ENCODE measurements at regions not wholly inside any gene's neighbourhood (a gene's known extent, or its start where the extent isn't known, plus 50 kb on each side); places are given as distances from the start of the nearest gene placed in this dataset.
"Not testable (repeated sequence)": the region's sequence is repeated elsewhere in the genome, so short reads cannot be mapped to it uniquely, and the experiment has no call there.

- DNase-seq (ENCODE audit: low spot score), result no peak
- no peak for TF ChIP-seq CTCF (IDR thresholded peaks at IDR 0.05)
- Histone ChIP-seq H3K36me3 (no peaks in the 10 kb centered on the region), H3K9me3 (no peaks in the 10 kb centered on the region), H3K4me1 (no peaks in the 10 kb centered on the region), H3K4me3 (no peak overlapping the region), H3K27ac (no peak overlapping the region), H3K27me3 (no peaks in the 10 kb centered on the region)
Observed at GRCh38 chr5:98319299-98320011, 454.0 kb upstream of the RGMB start.

GRCh38 chr5:98320343-98320742 lies 453.1 kb upstream of the RGMB start:
- no peak for TF ChIP-seq CTCF (IDR thresholded peaks at IDR 0.05)
- H3K4me1 ChIP-seq, result no peaks in the 10 kb centered on the region
- H3K4me3 ChIP-seq, result no peak overlapping the region
- no peak for DNase-seq (ENCODE audit: low spot score)
- H3K9me3 ChIP-seq, result no peaks in the 10 kb centered on the region
- H3K27me3 ChIP-seq, result no peaks in the 10 kb centered on the region
- no peak overlapping the region for H3K27ac ChIP-seq
- no peaks in the 10 kb centered on the region for H3K36me3 ChIP-seq

GRCh38 chr5:98321361-98321760 lies 452.1 kb upstream of the RGMB start:
- no peaks in the 10 kb centered on the region for H3K4me1 ChIP-seq
- no peak for DNase-seq (ENCODE audit: low spot score)
- no peaks in the 10 kb centered on the region for H3K9me3 ChIP-seq
- no peak for TF ChIP-seq CTCF (IDR thresholded peaks at IDR 0.05)
- no peak overlapping the region for H3K27ac ChIP-seq
- no peaks in the 10 kb centered on the region for H3K36me3 ChIP-seq
- H3K27me3 ChIP-seq, result no peaks in the 10 kb centered on the region
- no peak overlapping the region for H3K4me3 ChIP-seq

- H3K27me3 ChIP-seq; H3K27ac ChIP-seq; H3K4me1 ChIP-seq; DNase-seq (ENCODE audit: low spot score); H3K9me3 ChIP-seq; H3K4me3 ChIP-seq; H3K36me3 ChIP-seq: not testable (repeated sequence)
Observed at GRCh38 chr5:98325187-98325586, 448.3 kb upstream of the RGMB start.

- H3K27ac ChIP-seq, result no peak overlapping the region
- no peak for TF ChIP-seq CTCF (IDR thresholded peaks at IDR 0.05)
- H3K4me1 ChIP-seq, result no peaks in the 10 kb centered on the region
- no peak overlapping the region for H3K4me3 ChIP-seq
- H3K36me3 ChIP-seq, result no peaks in the 10 kb centered on the region
- no peak for DNase-seq (ENCODE audit: low spot score)
- H3K27me3 ChIP-seq, result no peaks in the 10 kb centered on the region
- H3K9me3 ChIP-seq, result no peaks in the 10 kb centered on the region
Observed at GRCh38 chr5:98328015-98328414, 445.4 kb upstream of the RGMB start.

- no peaks in the 10 kb centered on the region for H3K27me3 ChIP-seq
- H3K27ac ChIP-seq, result no peak overlapping the region
- H3K36me3 ChIP-seq, result no peaks in the 10 kb centered on the region
- H3K4me3 ChIP-seq, result no peak overlapping the region
- no peak for TF ChIP-seq CTCF (IDR thresholded peaks at IDR 0.05)
- DNase-seq (ENCODE audit: low spot score), result no peak
- H3K9me3 ChIP-seq, result no peaks in the 10 kb centered on the region
- H3K4me1 ChIP-seq, result no peaks in the 10 kb centered on the region
Observed at GRCh38 chr5:98330871-98331270, 442.6 kb upstream of the RGMB start.
